PC-9 (cell line): ENCODE measurements at regions not wholly inside any gene's neighbourhood (a gene's known extent, or its start where the extent isn't known, plus 50 kb on each side); places are given as distances from the start of the nearest gene placed in this dataset.

Experiments
- CTCF ChIP-seq: fragments of 200-600 bp; sonication (generic); conservative IDR thresholded peaks from 2 replicates; pipeline ENCODE4 v1.6.1; 2017; ENCODE audit warnings: mixed run types, antibody characterized with exemption, mild to moderate bottlenecking, moderate library complexity
- EZH2 ChIP-seq: fragments of 200-600 bp; sonication (generic); IDR thresholded peaks from 2 replicates; pipeline ENCODE4 v1.8.0; 2017; ENCODE audit warnings: antibody characterized with exemption, low read depth

DNA sequence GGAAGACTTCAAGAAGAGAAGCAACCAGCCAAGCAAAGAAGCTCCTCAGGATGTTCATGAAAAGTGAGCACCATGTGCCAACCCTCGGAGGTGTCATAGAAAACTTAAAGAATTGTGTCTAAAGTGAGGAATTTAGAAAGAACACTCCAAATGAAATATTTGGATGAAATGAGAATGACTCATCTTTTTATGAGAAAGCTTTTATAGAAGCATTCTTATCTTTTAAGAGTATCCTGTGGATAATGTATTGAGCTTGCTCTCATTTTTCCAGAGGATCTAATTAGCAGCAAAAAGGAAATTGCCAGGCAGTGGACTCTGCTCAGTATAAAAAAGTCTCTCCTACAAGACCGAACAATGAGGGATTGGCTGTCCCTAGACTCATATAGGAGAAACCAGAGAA, 454.9 kb downstream of the LRIG3 start:
- TF ChIP-seq CTCF (no peak), EZH2 (no peak)
